Esophagus mucosa (tissue), 1 donor: ENCODE measurements at regions not wholly inside any gene's neighbourhood (a gene's known extent, or its start where the extent isn't known, plus 50 kb on each side); places are given as distances from the start of the nearest gene placed in this dataset.
"Not testable (repeated sequence)": the region's sequence is repeated elsewhere in the genome, so short reads cannot be mapped to it uniquely, and the experiment has no call there.

Source experiments
- ATAC-seq: fragments of 200-7000 bp; cut with Tn5 transposase; one replicate; pipeline ENCODE4 v1.9.1; 2020
- donor health status: DM: yes; HTN: yes; CAD: no.

- no peak for ATAC-seq
Observed at GRCh38 chr1:105000793-105001192, 1251.1 kb downstream of the AMY1C start.

- ATAC-seq: no peak
Observed at GRCh38 chr1:105004515-105004914, 1254.8 kb downstream of the AMY1C start.

- no peak for ATAC-seq
Observed at GRCh38 chr1:105005594-105006195, 1256.0 kb downstream of the AMY1C start.

- ATAC-seq: no peak
Observed at GRCh38 chr1:105017587-105017986, 1267.9 kb downstream of the AMY1C start.

GRCh38 chr1:105023719-105024118, 1274.0 kb downstream of the AMY1C start:
- no peak for ATAC-seq

GRCh38 chr1:105027838-105028471, 1278.3 kb downstream of the AMY1C start:
- ATAC-seq: no peak

GRCh38 chr1:105072446-105072845, 1322.7 kb downstream of the AMY1C start:
- ATAC-seq: no peak

- no peak for ATAC-seq
Observed at GRCh38 chr1:105072850-105073249, 1323.2 kb downstream of the AMY1C start.

- ATAC-seq: no peak
Observed at GRCh38 chr1:105073660-105074059, 1324.0 kb downstream of the AMY1C start.

- no peak for ATAC-seq
Observed at GRCh38 chr1:105083611-105084010, 1333.9 kb downstream of the AMY1C start.

- ATAC-seq: peak; percentile 37
Observed at GRCh38 chr1:105087506-105087905, 1337.8 kb downstream of the AMY1C start.

GRCh38 chr1:105088166-105088565, 1338.5 kb downstream of the AMY1C start:
- ATAC-seq: no peak

GRCh38 chr1:105093893-105094292, 1344.2 kb downstream of the AMY1C start:
- not testable (repeated sequence) for ATAC-seq

GRCh38 chr1:105100102-105100501, 1350.4 kb downstream of the AMY1C start:
- ATAC-seq: no peak

GRCh38 chr1:105101261-105101660, 1351.6 kb downstream of the AMY1C start:
- no peak for ATAC-seq

GRCh38 chr1:105102371-105102770, 1352.7 kb downstream of the AMY1C start:
- ATAC-seq: no peak

GRCh38 chr1:105122041-105122440, 1372.3 kb downstream of the AMY1C start:
- no peak for ATAC-seq

GRCh38 chr1:105137543-105138457, 1388.1 kb downstream of the AMY1C start:
- no peak for ATAC-seq

- peak; percentile 8 for ATAC-seq
Observed at GRCh38 chr1:105138458-105138893, 1388.8 kb downstream of the AMY1C start.

- ATAC-seq: no peak
Observed at GRCh38 chr1:105172788-105173187, 1423.1 kb downstream of the AMY1C start.

- ATAC-seq: no peak
Observed at GRCh38 chr1:105180789-105181188, 1431.1 kb downstream of the AMY1C start.

GRCh38 chr1:105204836-105205371, 1455.2 kb downstream of the AMY1C start:
- no peak for ATAC-seq

- ATAC-seq: no peak
Observed at GRCh38 chr1:105208581-105208980, 1458.9 kb downstream of the AMY1C start.
